Activated naive CD4-positive, alpha-beta T cell treated with anti-CD3 and anti-CD28 coated beads, Interleukin-2, amount 10 ng/mL, durations not matched to agents 7 days and 5 days (primary cell): ENCODE measurements at regions not wholly inside any gene's neighbourhood (a gene's known extent, or its start where the extent isn't known, plus 50 kb on each side); places are given as distances from the start of the nearest gene placed in this dataset.

Source experiments
- CTCF ChIA-PET: fragments of 350-600 bp; sonication (Branson Sonifier 250); formaldehyde crosslinking; loops from one replicate; lab custom pipeline; 2021; ENCODE audit warnings: antibody characterized with exemption; lab: Charles Lee
- DNase-seq: peaks from one replicate; pipeline ENCODE4 v3.0.0-alpha.2; 2020
- H3K27ac Mint-ChIP-seq: one replicate; pipeline ENCODE4 v1.8.0; 2021; ENCODE audit warnings: mild to moderate bottlenecking, moderate library complexity, mixed read lengths
- H3K27me3 Mint-ChIP-seq: one replicate; pipeline ENCODE4 v1.8.0; 2021; ENCODE audit warnings: mild to moderate bottlenecking, mixed read lengths
- H3K36me3 Mint-ChIP-seq: one replicate; pipeline ENCODE4 v1.8.0; 2021; ENCODE audit warnings: mixed read lengths
- H3K4me1 Mint-ChIP-seq: one replicate; pipeline ENCODE4 v1.8.0; 2021; ENCODE audit warnings: mixed read lengths
- H3K4me3 Mint-ChIP-seq: one replicate; pipeline ENCODE4 v1.8.0; 2021; ENCODE audit warnings: mild to moderate bottlenecking, moderate library complexity, mixed read lengths
- H3K9me3 Mint-ChIP-seq: one replicate; pipeline ENCODE4 v1.8.0; 2021; ENCODE audit warnings: mixed read lengths

- H3K27me3 Mint-ChIP-seq = peaks cover 57% of the 10 kb centered on the region
- H3K4me1 Mint-ChIP-seq = no peaks in the 10 kb centered on the region
- CTCF ChIA-PET = interaction anchor here (0.6 to 3.1 kb wide), 11 partner anchors 15 to 515 kb away, joined by 3 to 24 read pairs (median 3); partner anchors contain the start of gene HOXD9
- no peak overlapping the region for H3K27ac Mint-ChIP-seq
- H3K9me3 Mint-ChIP-seq = no peaks in the 10 kb centered on the region
- H3K4me3 Mint-ChIP-seq = peak overlapping the region; percentile 38
- DNase-seq = no peak
- H3K36me3 Mint-ChIP-seq = no peaks in the 10 kb centered on the region
These were observed 367.9 kb downstream of the MTX2 start for GRCh38 chr2:176637142-176637485.

- Mint-ChIP-seq H3K4me1 (no peaks in the 10 kb centered on the region), H3K36me3 (no peaks in the 10 kb centered on the region), H3K27ac (no peak overlapping the region), H3K27me3 (peaks cover 60% of the 10 kb centered on the region), H3K9me3 (no peaks in the 10 kb centered on the region), H3K4me3 (peak overlapping the region; percentile 38)
- CTCF ChIA-PET = interaction anchor here (0.8 to 3.1 kb wide), 11 partner anchors 14 to 516 kb away, joined by 3 to 24 read pairs (median 5); partner anchors contain the start of gene HOXD9
- DNase-seq = no peak
These were observed 368.4 kb downstream of the MTX2 start for GRCh38 chr2:176637486-176638166.

GRCh38 chr2:176638167-176639015 is 369.1 kb downstream of the MTX2 start:
- Mint-ChIP-seq H3K4me1 (no peaks in the 10 kb centered on the region), H3K27me3 (peaks cover 60% of the 10 kb centered on the region), H3K4me3 (peak overlapping the region; percentile 33), H3K36me3 (no peaks in the 10 kb centered on the region), H3K27ac (no peak overlapping the region), H3K9me3 (no peaks in the 10 kb centered on the region)
- peak; percentile 68 for DNase-seq
- CTCF ChIA-PET = interaction anchor here (0.7 to 3.1 kb wide), 6 partner anchors 13 to 512 kb away, joined by 3 to 24 read pairs (median 6); no protein-coding TSS in a partner anchor

GRCh38 chr2:176639016-176639343 is 369.7 kb downstream of the MTX2 start:
- peaks cover 61% of the 10 kb centered on the region for H3K27me3 Mint-ChIP-seq
- no peaks in the 10 kb centered on the region for H3K36me3 Mint-ChIP-seq
- H3K27ac Mint-ChIP-seq = no peak overlapping the region
- no peak overlapping the region for H3K4me3 Mint-ChIP-seq
- H3K9me3 Mint-ChIP-seq = no peaks in the 10 kb centered on the region
- no peaks in the 10 kb centered on the region for H3K4me1 Mint-ChIP-seq
- no peak for DNase-seq
- CTCF ChIA-PET = interaction anchor here (0.7 to 3.1 kb wide), 6 partner anchors 12 to 512 kb away, joined by 3 to 24 read pairs (median 6); no protein-coding TSS in a partner anchor

GRCh38 chr2:176639671-176640070 is 370.4 kb downstream of the MTX2 start:
- no peak overlapping the region for H3K27ac Mint-ChIP-seq
- H3K27me3 Mint-ChIP-seq = peaks cover 63% of the 10 kb centered on the region
- H3K9me3 Mint-ChIP-seq = no peaks in the 10 kb centered on the region
- H3K4me3 Mint-ChIP-seq = no peak overlapping the region
- H3K36me3 Mint-ChIP-seq = no peaks in the 10 kb centered on the region
- no peak for DNase-seq
- H3K4me1 Mint-ChIP-seq = no peaks in the 10 kb centered on the region
- CTCF ChIA-PET = interaction anchor here (0.9 to 1.8 kb wide), 5 partner anchors 12 to 513 kb away, joined by 3 to 10 read pairs (median 5); no protein-coding TSS in a partner anchor

- H3K36me3 Mint-ChIP-seq = no peaks in the 10 kb centered on the region
- H3K4me1 Mint-ChIP-seq = no peaks in the 10 kb centered on the region
- H3K4me3 Mint-ChIP-seq = no peak overlapping the region
- no peaks in the 10 kb centered on the region for H3K9me3 Mint-ChIP-seq
- H3K27me3 Mint-ChIP-seq = peaks cover 73% of the 10 kb centered on the region
- CTCF ChIA-PET = interaction anchor here (1.2 to 1.4 kb wide), 3 partner anchors 10 to 514 kb away, joined by 3 to 5 read pairs (median 4); no protein-coding TSS in a partner anchor
- H3K27ac Mint-ChIP-seq = no peak overlapping the region
- DNase-seq = no peak
These were observed 372.2 kb downstream of the MTX2 start for GRCh38 chr2:176641436-176641835.

- CTCF ChIA-PET = interaction anchor here (1.2 to 1.7 kb wide), 3 partner anchors 9 to 515 kb away, joined by 4 to 8 read pairs (median 4); no protein-coding TSS in a partner anchor
- no peak for DNase-seq
- no peaks in the 10 kb centered on the region for H3K9me3 Mint-ChIP-seq
- H3K36me3 Mint-ChIP-seq = no peaks in the 10 kb centered on the region
- H3K27ac Mint-ChIP-seq = no peak overlapping the region
- H3K27me3 Mint-ChIP-seq = peaks cover 72% of the 10 kb centered on the region
- no peak overlapping the region for H3K4me3 Mint-ChIP-seq
- no peaks in the 10 kb centered on the region for H3K4me1 Mint-ChIP-seq
These were observed 372.8 kb downstream of the MTX2 start for GRCh38 chr2:176642074-176642473.

- H3K36me3 Mint-ChIP-seq = no peaks in the 10 kb centered on the region
- H3K9me3 Mint-ChIP-seq = no peaks in the 10 kb centered on the region
- H3K4me1 Mint-ChIP-seq = no peaks in the 10 kb centered on the region
- CTCF ChIA-PET = interaction anchor here (0.7 kb wide), 1 partner anchor 1737 kb away, joined by 5 read pairs; no protein-coding TSS in a partner anchor
- no peak overlapping the region for H3K27ac Mint-ChIP-seq
- H3K4me3 Mint-ChIP-seq = no peak overlapping the region
- DNase-seq = no peak
- peaks cover 66% of the 10 kb centered on the region for H3K27me3 Mint-ChIP-seq
These were observed 374.4 kb downstream of the MTX2 start for GRCh38 chr2:176643646-176644045.

GRCh38 chr2:176645494-176645893 is 376.3 kb downstream of the MTX2 start:
- Mint-ChIP-seq H3K4me3 (no peak overlapping the region), H3K4me1 (no peaks in the 10 kb centered on the region), H3K36me3 (no peaks in the 10 kb centered on the region), H3K27me3 (peaks cover 48% of the 10 kb centered on the region), H3K27ac (no peak overlapping the region), H3K9me3 (no peaks in the 10 kb centered on the region)
- CTCF ChIA-PET = interaction anchor here (1.6 kb wide), 1 partner anchor 518 kb away, joined by 4 read pairs; no protein-coding TSS in a partner anchor
- DNase-seq = no peak

GRCh38 chr2:176646033-176646615 is 376.9 kb downstream of the MTX2 start:
- CTCF ChIA-PET = interaction anchor here (1.3 kb wide), 1 partner anchor 519 kb away, joined by 5 read pairs; no protein-coding TSS in a partner anchor
- no peaks in the 10 kb centered on the region for H3K36me3 Mint-ChIP-seq
- H3K27me3 Mint-ChIP-seq = peaks cover 41% of the 10 kb centered on the region
- H3K4me1 Mint-ChIP-seq = no peaks in the 10 kb centered on the region
- no peaks in the 10 kb centered on the region for H3K9me3 Mint-ChIP-seq
- DNase-seq = no peak
- H3K4me3 Mint-ChIP-seq = no peak overlapping the region
- no peak overlapping the region for H3K27ac Mint-ChIP-seq

GRCh38 chr2:176647325-176648165 is 378.3 kb downstream of the MTX2 start:
- Mint-ChIP-seq H3K4me3 (no peak overlapping the region), H3K27me3 (peaks cover 35% of the 10 kb centered on the region), H3K36me3 (no peaks in the 10 kb centered on the region), H3K27ac (no peak overlapping the region), H3K9me3 (no peaks in the 10 kb centered on the region), H3K4me1 (peaks cover 2% of the 10 kb centered on the region)
- CTCF ChIA-PET = interaction anchor here (0.6 to 1.3 kb wide), 3 partner anchors 191 to 521 kb away, joined by 3 to 5 read pairs (median 5); no protein-coding TSS in a partner anchor
- no peak for DNase-seq

- Mint-ChIP-seq H3K27ac (no peak overlapping the region), H3K36me3 (no peaks in the 10 kb centered on the region), H3K9me3 (no peaks in the 10 kb centered on the region), H3K4me3 (no peak overlapping the region), H3K27me3 (peaks cover 28% of the 10 kb centered on the region), H3K4me1 (peaks cover 5% of the 10 kb centered on the region)
- CTCF ChIA-PET = interaction anchor here (1.5 kb wide), 1 partner anchor 509 kb away, joined by 4 read pairs; no protein-coding TSS in a partner anchor
- no peak for DNase-seq
These were observed 379.6 kb downstream of the MTX2 start for GRCh38 chr2:176648700-176649297.
